22Rv1 (cell line): ENCODE measurements at regions not wholly inside any gene's neighbourhood (a gene's known extent, or its start where the extent isn't known, plus 50 kb on each side); places are given as distances from the start of the nearest gene placed in this dataset.

Experiments used
- CTCF ChIP-seq: fragments of 450-650 bp; IDR thresholded peaks from 2 replicates; pipeline ENCODE4 v1.5.1; 2017; ENCODE audit warnings: mild to moderate bottlenecking
- ZFX ChIP-seq: fragments of 450-650 bp; IDR thresholded peaks from 2 replicates; pipeline ENCODE4 v1.6.1; 2017; ENCODE audit warnings: antibody characterized with exemption, borderline replicate concordance

GRCh38 chr12:92077530-92077929, 68.1 kb downstream of the BTG1 start:
- TF ChIP-seq CTCF (no peak), ZFX (no peak)
